ENCODE measurements at regions not wholly inside any gene's neighbourhood (a gene's known extent, or its start where the extent isn't known, plus 50 kb on each side); places are given as distances from the start of the nearest gene placed in this dataset.
A peak's percentile ranks its signal among the peaks of the same experiment; 100 is the strongest.

GRCh38 chr16:27633721-27634120, 83.8 kb downstream of the KATNIP start:
- Histone ChIP-seq H3K9me3 (ENCODE audit: low read length) (no peaks in the 10 kb centered on the region), H3K4me1 (ENCODE audit: insufficient read depth, low read length) (no peaks in the 10 kb centered on the region), H3K27me3 (ENCODE audit: insufficient read depth, low read length, poor library complexity, severe bottlenecking) (no peaks in the 10 kb centered on the region), H3K4me3 (ENCODE audit: low read length) (no peak overlapping the region), H3K36me3 (ENCODE audit: insufficient read depth, low read length) (peaks cover 7% of the 10 kb centered on the region), H3K27ac (ENCODE audit: low read depth, low read length) (no peak overlapping the region)
- DNase-seq, result no peak
- CTCF ChIA-PET, result no interaction called here
- Mint-ChIP-seq H3K27me3 (no peaks in the 10 kb centered on the region), H3K36me3 (peaks cover 13 to 49% (median 19%) of the 10 kb centered on the region in 3 donors), H3K4me3 (no peak overlapping the region), H3K4me1 (no peaks in the 10 kb centered on the region), H3K9me3 (no peaks in the 10 kb centered on the region), H3K27ac (no peak overlapping the region)
- POLR2A ChIA-PET, result no interaction called here

GRCh38 chr16:27634779-27635178, 84.8 kb downstream of the KATNIP start:
- H3K4me3 Mint-ChIP-seq, result no peak overlapping the region
- H3K9me3 Mint-ChIP-seq, result no peaks in the 10 kb centered on the region
- H3K27me3 ChIP-seq (ENCODE audit: insufficient read depth, low read length, poor library complexity, severe bottlenecking), result no peaks in the 10 kb centered on the region
- H3K27me3 Mint-ChIP-seq, result no peaks in the 10 kb centered on the region
- H3K27ac Mint-ChIP-seq, result no peak overlapping the region
- no peaks in the 10 kb centered on the region for H3K9me3 ChIP-seq (ENCODE audit: low read length)
- peaks cover 13 to 48% (median 19%) of the 10 kb centered on the region in 3 donors for H3K36me3 Mint-ChIP-seq
- H3K36me3 ChIP-seq (ENCODE audit: insufficient read depth, low read length), result peaks cover 7% of the 10 kb centered on the region
- no peak for DNase-seq
- POLR2A ChIA-PET, result no interaction called here
- no peak overlapping the region for H3K4me3 ChIP-seq (ENCODE audit: low read length)
- CTCF ChIA-PET, result no interaction called here
- H3K4me1 Mint-ChIP-seq, result no peaks in the 10 kb centered on the region
- H3K4me1 ChIP-seq (ENCODE audit: insufficient read depth, low read length), result no peaks in the 10 kb centered on the region
- no peak overlapping the region for H3K27ac ChIP-seq (ENCODE audit: low read depth, low read length)

GRCh38 chr16:27636453-27637240, 86.7 kb downstream of the KATNIP start:
- no peak for DNase-seq
- Histone ChIP-seq H3K27ac (ENCODE audit: low read depth, low read length) (no peak overlapping the region), H3K36me3 (ENCODE audit: insufficient read depth, low read length) (no peaks in the 10 kb centered on the region), H3K9me3 (ENCODE audit: low read length) (no peaks in the 10 kb centered on the region), H3K4me1 (ENCODE audit: insufficient read depth, low read length) (no peaks in the 10 kb centered on the region), H3K4me3 (ENCODE audit: low read length) (no peak overlapping the region), H3K27me3 (ENCODE audit: insufficient read depth, low read length, poor library complexity, severe bottlenecking) (no peaks in the 10 kb centered on the region)
- Mint-ChIP-seq H3K4me1 (no peaks in the 10 kb centered on the region), H3K4me3 (no peak overlapping the region), H3K9me3 (peaks cover 0 to 2% (median 0%) of the 10 kb centered on the region in 5 donors), H3K36me3 (peaks cover 13 to 39% (median 14%) of the 10 kb centered on the region in 3 donors), H3K27ac (peak overlapping the region in 2 of 8 donors; percentile 38 to 43), H3K27me3 (no peaks in the 10 kb centered on the region)
- CTCF ChIA-PET, result no interaction called here
- POLR2A ChIA-PET, result no interaction called here

- H3K36me3 Mint-ChIP-seq, result peaks cover 8 to 31% (median 9%) of the 10 kb centered on the region in 3 donors
- Histone ChIP-seq H3K27me3 (ENCODE audit: insufficient read depth, low read length, poor library complexity, severe bottlenecking) (no peaks in the 10 kb centered on the region), H3K27ac (ENCODE audit: low read depth, low read length) (no peak overlapping the region), H3K36me3 (ENCODE audit: insufficient read depth, low read length) (no peaks in the 10 kb centered on the region), H3K4me3 (ENCODE audit: low read length) (no peak overlapping the region), H3K9me3 (ENCODE audit: low read length) (no peaks in the 10 kb centered on the region), H3K4me1 (ENCODE audit: insufficient read depth, low read length) (no peaks in the 10 kb centered on the region)
- ChIA-PET POLR2A (no interaction called here), CTCF (no interaction called here)
- peaks cover 0 to 2% (median 0%) of the 10 kb centered on the region in 5 donors for H3K9me3 Mint-ChIP-seq
- H3K4me1 Mint-ChIP-seq, result no peaks in the 10 kb centered on the region
- no peaks in the 10 kb centered on the region for H3K27me3 Mint-ChIP-seq
- peak overlapping the region in 1 of 7 donors; percentile 59 for H3K4me3 Mint-ChIP-seq
- peak overlapping the region in 1 of 8 donors; percentile 70 for H3K27ac Mint-ChIP-seq
- DNase-seq, result no peak
Observed at GRCh38 chr16:27638833-27639560, 89.1 kb downstream of the KATNIP start.

GRCh38 chr16:27639561-27640276, 89.8 kb downstream of the KATNIP start:
- Mint-ChIP-seq H3K27me3 (no peaks in the 10 kb centered on the region), H3K9me3 (peaks cover 0 to 2% (median 0%) of the 10 kb centered on the region in 5 donors), H3K27ac (peak overlapping the region in 1 of 8 donors; percentile 70), H3K4me3 (peak overlapping the region in 1 of 7 donors; percentile 59), H3K4me1 (no peaks in the 10 kb centered on the region), H3K36me3 (peaks cover 7 to 32% (median 9%) of the 10 kb centered on the region in 3 donors)
- H3K36me3 ChIP-seq (ENCODE audit: insufficient read depth, low read length), result no peaks in the 10 kb centered on the region
- POLR2A ChIA-PET, result no interaction called here
- H3K4me3 ChIP-seq (ENCODE audit: low read length), result no peak overlapping the region
- H3K9me3 ChIP-seq (ENCODE audit: low read length), result no peaks in the 10 kb centered on the region
- DNase-seq, result no peak
- no peaks in the 10 kb centered on the region for H3K4me1 ChIP-seq (ENCODE audit: insufficient read depth, low read length)
- H3K27me3 ChIP-seq (ENCODE audit: insufficient read depth, low read length, poor library complexity, severe bottlenecking), result no peaks in the 10 kb centered on the region
- H3K27ac ChIP-seq (ENCODE audit: low read depth, low read length), result no peak overlapping the region
- CTCF ChIA-PET, result interaction anchor here (1.4 kb wide), 1 partner anchor 47 kb away, joined by 3 read pairs; no protein-coding TSS in a partner anchor

GRCh38 chr16:27640277-27640600, 90.3 kb downstream of the KATNIP start:
- H3K36me3 ChIP-seq (ENCODE audit: insufficient read depth, low read length), result no peaks in the 10 kb centered on the region
- Mint-ChIP-seq H3K4me3 (no peak overlapping the region), H3K9me3 (peaks cover 0 to 2% (median 0%) of the 10 kb centered on the region in 5 donors), H3K4me1 (no peaks in the 10 kb centered on the region), H3K27me3 (no peaks in the 10 kb centered on the region), H3K36me3 (peaks cover 6 to 31% (median 9%) of the 10 kb centered on the region in 3 donors), H3K27ac (no peak overlapping the region)
- H3K4me3 ChIP-seq (ENCODE audit: low read length), result no peak overlapping the region
- no peaks in the 10 kb centered on the region for H3K4me1 ChIP-seq (ENCODE audit: insufficient read depth, low read length)
- H3K9me3 ChIP-seq (ENCODE audit: low read length), result no peaks in the 10 kb centered on the region
- no peak overlapping the region for H3K27ac ChIP-seq (ENCODE audit: low read depth, low read length)
- ChIA-PET POLR2A (no interaction called here), CTCF (interaction anchor here (1.4 kb wide), 1 partner anchor 47 kb away, joined by 3 read pairs; no protein-coding TSS in a partner anchor)
- no peak for DNase-seq
- H3K27me3 ChIP-seq (ENCODE audit: insufficient read depth, low read length, poor library complexity, severe bottlenecking), result no peaks in the 10 kb centered on the region

GRCh38 chr16:27641260-27641659, 91.3 kb downstream of the KATNIP start:
- H3K36me3 Mint-ChIP-seq, result peaks cover 6 to 31% (median 9%) of the 10 kb centered on the region in 3 donors
- CTCF ChIA-PET, result interaction anchor here (1.4 kb wide), 1 partner anchor 46 kb away, joined by 3 read pairs; no protein-coding TSS in a partner anchor
- H3K4me3 Mint-ChIP-seq, result no peak overlapping the region
- POLR2A ChIA-PET, result no interaction called here
- no peaks in the 10 kb centered on the region for H3K36me3 ChIP-seq (ENCODE audit: insufficient read depth, low read length)
- peaks cover 0 to 2% (median 0%) of the 10 kb centered on the region in 5 donors for H3K9me3 Mint-ChIP-seq
- H3K27me3 Mint-ChIP-seq, result no peaks in the 10 kb centered on the region
- no peaks in the 10 kb centered on the region for H3K9me3 ChIP-seq (ENCODE audit: low read length)
- H3K27me3 ChIP-seq (ENCODE audit: insufficient read depth, low read length, poor library complexity, severe bottlenecking), result no peaks in the 10 kb centered on the region
- DNase-seq, result no peak
- no peak overlapping the region for H3K4me3 ChIP-seq (ENCODE audit: low read length)
- no peak overlapping the region for H3K27ac ChIP-seq (ENCODE audit: low read depth, low read length)
- no peaks in the 10 kb centered on the region for H3K4me1 Mint-ChIP-seq
- no peaks in the 10 kb centered on the region for H3K4me1 ChIP-seq (ENCODE audit: insufficient read depth, low read length)
- H3K27ac Mint-ChIP-seq, result no peak overlapping the region

Measured in CD8-positive, alpha-beta memory T cell (primary cell).